GM18873 (cell line): ENCODE measurements at regions not wholly inside any gene's neighbourhood (a gene's known extent, or its start where the extent isn't known, plus 50 kb on each side); places are given as distances from the start of the nearest gene placed in this dataset.

Experiments
- ATAC-seq: cut with Tn5 transposase; IDR thresholded peaks from one replicate; pipeline ENCODE4 v1.9.1; 2021; ENCODE audit warnings: mild to moderate bottlenecking, moderate library complexity, moderate number of reproducible peaks; ENCODE audit not compliant: unreplicated experiment, low FRiP score

- no peak for ATAC-seq
These were observed 676.6 kb downstream of the FAT4 start for GRCh38 chr4:125991398-125991797.

GRCh38 chr4:125992891-125993290 is 678.1 kb downstream of the FAT4 start:
- no peak for ATAC-seq

- no peak for ATAC-seq
These were observed 679.3 kb downstream of the FAT4 start for GRCh38 chr4:125994024-125994423.

- ATAC-seq: no peak
These were observed 679.7 kb downstream of the FAT4 start for GRCh38 chr4:125994430-125994829.

- no peak for ATAC-seq
These were observed 690.2 kb downstream of the FAT4 start for GRCh38 chr4:126004941-126005340.

GRCh38 chr4:126007142-126007541 is 692.4 kb downstream of the FAT4 start:
- ATAC-seq: no peak

- no peak for ATAC-seq
These were observed 698.0 kb downstream of the FAT4 start for GRCh38 chr4:126012691-126013290.

- no peak for ATAC-seq
These were observed 703.5 kb downstream of the FAT4 start for GRCh38 chr4:126018274-126018673.

- no peak for ATAC-seq
These were observed 709.1 kb downstream of the FAT4 start for GRCh38 chr4:126023896-126024295.

- no peak for ATAC-seq
These were observed 712.8 kb downstream of the FAT4 start for GRCh38 chr4:126027601-126028000.

GRCh38 chr4:126028876-126029275 is 714.1 kb downstream of the FAT4 start:
- no peak for ATAC-seq

GRCh38 chr4:126037231-126037630 is 722.5 kb downstream of the FAT4 start:
- no peak for ATAC-seq

- ATAC-seq: no peak
These were observed 723.9 kb downstream of the FAT4 start for GRCh38 chr4:126038502-126039144.

GRCh38 chr4:126046081-126046614 is 731.4 kb downstream of the FAT4 start:
- no peak for ATAC-seq

- ATAC-seq: no peak
These were observed 732.4 kb downstream of the FAT4 start for GRCh38 chr4:126047114-126047513.

GRCh38 chr4:126051689-126052424 is 737.1 kb downstream of the FAT4 start:
- ATAC-seq: no peak

GRCh38 chr4:126056116-126056650 is 741.4 kb downstream of the FAT4 start:
- no peak for ATAC-seq

GRCh38 chr4:126057371-126057770 is 742.6 kb downstream of the FAT4 start:
- ATAC-seq: no peak

GRCh38 chr4:126058596-126058995 is 743.8 kb downstream of the FAT4 start:
- ATAC-seq: no peak

- no peak for ATAC-seq
These were observed 746.9 kb downstream of the FAT4 start for GRCh38 chr4:126061655-126062054.

- ATAC-seq: no peak
These were observed 750.3 kb downstream of the FAT4 start for GRCh38 chr4:126065016-126065415.
